ENCODE measurements at regions not wholly inside any gene's neighbourhood (a gene's known extent, or its start where the extent isn't known, plus 50 kb on each side); places are given as distances from the start of the nearest gene placed in this dataset.

DNA sequence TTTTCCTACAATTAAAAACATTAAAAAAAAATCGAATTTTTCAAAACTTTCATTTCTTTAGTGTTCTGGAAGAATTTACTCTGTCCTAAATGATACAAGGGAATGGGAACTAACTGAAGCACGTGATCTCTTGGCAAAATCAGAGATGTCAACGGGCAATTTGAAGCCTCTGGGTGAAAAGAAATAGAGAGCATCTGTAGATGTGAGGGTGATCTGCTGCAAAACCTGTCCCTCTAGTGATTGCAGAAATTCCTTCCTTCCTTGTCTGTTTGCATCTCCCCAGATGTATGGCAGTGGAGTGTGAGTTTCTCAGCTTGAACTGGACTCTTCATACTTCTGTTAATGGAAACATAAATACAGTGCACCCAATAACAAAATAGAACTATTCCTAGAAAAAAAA is 100.5 kb upstream of the S1PR1 start:
- Histone ChIP-seq H3K36me3 (no peaks in the 10 kb centered on the region), H3K27ac (no peak overlapping the region), H3K27me3 (no peaks in the 10 kb centered on the region), H3K4me1 (ENCODE audit: insufficient read depth) (no peaks in the 10 kb centered on the region), H3K9me3 (no peaks in the 10 kb centered on the region), H3K4me3 (no peak overlapping the region)
- WGBS, 3 donors = 32 to 57% (median 45%) methylated on average over 3 of the region's 3 CpGs
- no peak for TF ChIP-seq EP300 (IDR thresholded peaks at IDR 0.05)
- no peak for TF ChIP-seq CTCF (IDR thresholded peaks at IDR 0.05)
- no peak for TF ChIP-seq POLR2A (IDR thresholded peaks at IDR 0.05)
- intact Hi-C loops (cut with DNase I) = no loop called here
- no peak for DNase-seq

DNA sequence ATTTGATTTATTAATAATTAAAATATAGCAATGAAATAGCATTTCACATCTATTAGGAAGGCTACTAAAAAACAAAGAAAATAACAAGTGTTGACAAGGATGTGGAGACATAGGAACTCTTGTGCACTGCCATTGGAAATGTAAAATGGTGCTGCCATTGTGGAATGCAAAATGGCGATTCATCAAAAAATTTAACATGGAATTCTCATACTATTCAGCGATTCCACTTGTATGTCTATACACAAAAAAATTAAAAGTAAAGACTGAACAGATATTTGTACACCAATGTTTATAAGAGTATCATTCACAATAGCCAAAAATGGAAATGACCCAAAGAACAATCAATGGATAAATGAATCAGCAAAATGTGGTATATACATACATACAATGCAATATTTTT is 101.3 kb upstream of the S1PR1 start:
- no peaks in the 10 kb centered on the region for H3K36me3 ChIP-seq
- whole genome bisulfite sequencing, 3 donors = 94 to 100% (median 95%) methylated on average over 2 of the region's 2 CpGs
- intact Hi-C loops (cut with DNase I) = no loop called here
- H3K27me3 ChIP-seq = no peaks in the 10 kb centered on the region
- no peak for DNase-seq
- no peak overlapping the region for H3K4me3 ChIP-seq
- H3K9me3 ChIP-seq = no peaks in the 10 kb centered on the region
- TF ChIP-seq EP300 (IDR thresholded peaks at IDR 0.05) (no peak), CTCF (IDR thresholded peaks at IDR 0.05) (no peak), POLR2A (IDR thresholded peaks at IDR 0.05) (no peak)
- H3K4me1 ChIP-seq (ENCODE audit: insufficient read depth) = no peaks in the 10 kb centered on the region
- H3K27ac ChIP-seq = no peak overlapping the region

DNA sequence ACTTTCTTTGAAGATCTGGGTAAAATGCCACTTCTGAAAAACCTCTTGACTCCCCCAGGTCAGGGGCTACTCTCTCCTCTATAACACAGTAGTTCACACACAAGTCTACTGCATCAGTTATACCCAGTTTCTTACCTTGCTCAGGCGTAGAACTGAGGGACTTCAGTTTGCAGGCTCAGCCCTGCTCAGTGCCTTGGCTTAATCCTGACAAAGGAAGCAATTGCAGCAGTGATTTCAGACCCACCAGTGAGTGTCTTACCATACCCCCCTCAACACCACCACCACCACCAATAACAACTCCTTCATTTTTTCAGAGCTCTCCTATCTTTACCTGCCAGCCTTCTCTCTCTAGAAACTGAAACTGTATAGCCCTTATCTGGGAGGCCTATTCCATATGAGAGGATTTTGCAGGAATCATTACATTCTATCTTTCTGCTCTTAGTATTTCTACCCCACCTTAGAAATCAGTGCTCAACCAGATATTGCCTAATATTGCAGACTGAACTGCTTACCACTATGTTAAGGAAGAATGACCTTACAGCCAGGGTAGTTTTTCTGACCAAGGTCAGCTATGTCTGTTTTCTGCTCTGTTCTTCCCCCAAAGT is 105.5 kb upstream of the S1PR1 start:
- Histone ChIP-seq H3K4me3 (no peak overlapping the region), H3K27ac (no peak overlapping the region), H3K4me1 (ENCODE audit: insufficient read depth) (no peaks in the 10 kb centered on the region), H3K27me3 (no peaks in the 10 kb centered on the region), H3K9me3 (no peaks in the 10 kb centered on the region), H3K36me3 (no peaks in the 10 kb centered on the region)
- no peak for DNase-seq
- intact Hi-C loops (cut with DNase I) = no loop called here
- 94 to 100% (median 98%) methylated on average over 1 of the region's 1 CpG for WGBS, 3 donors
- no peak for TF ChIP-seq EP300 (IDR thresholded peaks at IDR 0.05)
- TF ChIP-seq CTCF (IDR thresholded peaks at IDR 0.05) = no peak
- no peak for TF ChIP-seq POLR2A (IDR thresholded peaks at IDR 0.05)

DNA sequence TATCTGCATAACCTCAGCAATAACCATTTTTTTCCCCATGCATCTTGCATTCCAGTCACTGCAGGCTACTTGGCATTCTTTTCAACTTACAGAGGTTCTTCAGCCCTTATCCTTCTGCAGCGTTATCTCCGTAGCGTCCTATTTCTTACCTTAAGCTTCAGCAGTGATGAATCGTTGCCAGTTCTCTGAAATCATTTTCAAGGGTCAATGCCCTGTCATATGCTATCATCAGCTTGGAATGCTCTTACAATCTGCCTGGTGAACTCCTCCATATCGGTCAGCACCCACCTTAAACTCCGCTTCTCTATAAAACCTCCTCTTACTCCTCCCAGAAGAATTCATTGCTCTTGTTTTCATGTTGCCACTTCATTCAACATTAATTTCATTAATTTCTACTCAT is 105.1 kb upstream of the DPH5 start:
- Histone ChIP-seq H3K4me3 (no peak overlapping the region), H3K36me3 (no peaks in the 10 kb centered on the region), H3K9me3 (no peaks in the 10 kb centered on the region), H3K4me1 (ENCODE audit: insufficient read depth) (no peaks in the 10 kb centered on the region), H3K27ac (no peak overlapping the region), H3K27me3 (no peaks in the 10 kb centered on the region)
- TF ChIP-seq POLR2A (IDR thresholded peaks at IDR 0.05) = no peak
- no peak for TF ChIP-seq CTCF (IDR thresholded peaks at IDR 0.05)
- no peak for TF ChIP-seq EP300 (IDR thresholded peaks at IDR 0.05)
- no peak for DNase-seq
- 30 to 31% (median 31%) methylated on average over 6 of the region's 6 CpGs for WGBS, 3 donors
- intact Hi-C loops (cut with DNase I) = no loop called here

Measured in ovary (tissue), 7 donors.